SU-DHL-6 (cell line): ENCODE measurements at regions not wholly inside any gene's neighbourhood (a gene's known extent, or its start where the extent isn't known, plus 50 kb on each side); places are given as distances from the start of the nearest gene placed in this dataset.

ENCODE experiments used
- H2AFZ ChIP-seq: fragments of 200-600 bp; sonication (generic); 2 replicates; pipeline ENCODE4 v1.6.1; 2014; ENCODE audit warnings: low read depth, mild to moderate bottlenecking, moderate library complexity, mixed read lengths, antibody characterized with exemption, low read length; ENCODE audit not compliant: severe bottlenecking
- H3F3A ChIP-seq: fragments of 200-600 bp; shearing (Covaris generic); 2 replicates; pipeline ENCODE4 v1.6.0; 2016; ENCODE audit warnings: antibody characterized with exemption, mild to moderate bottlenecking; ENCODE audit not compliant: insufficient read depth
- H3K27ac ChIP-seq: fragments of 200-600 bp; sonication (generic); 2 replicates; pipeline ENCODE4 v1.5.1; 2016; ENCODE audit warnings: low read depth, mild to moderate bottlenecking, low read length, moderate library complexity, mixed read lengths
- H3K27me3 ChIP-seq: fragments of 200-600 bp; sonication (generic), shearing (Covaris generic); 2 replicates; pipeline ENCODE4 v1.6.0; 2014; ENCODE audit warnings: mild to moderate bottlenecking, low read length
- H3K36me3 ChIP-seq: fragments of 200-600 bp; sonication (generic); 2 replicates; pipeline ENCODE4 v1.6.1; 2014; ENCODE audit warnings: mild to moderate bottlenecking, low read length, mixed read lengths
- H3K4me2 ChIP-seq: fragments of 300-600, 200-600 bp; shearing (Covaris generic), sonication (generic); 2 replicates; pipeline ENCODE4 v1.6.0; 2014; ENCODE audit warnings: low read length, low read depth, mild to moderate bottlenecking; ENCODE audit not compliant: poor library complexity, severe bottlenecking
- H3K4me3 ChIP-seq: fragments of 200-600 bp; sonication (generic); 2 replicates; pipeline ENCODE4 v1.5.1; 2014; ENCODE audit warnings: antibody characterized with exemption, low read length, mild to moderate bottlenecking, mixed read lengths; ENCODE audit not compliant: insufficient read depth, poor library complexity, severe bottlenecking
- H3K79me2 ChIP-seq: fragments of 200-600 bp; sonication (generic); 2 replicates; pipeline ENCODE4 v1.6.1; 2014; ENCODE audit warnings: mild to moderate bottlenecking, low read length, moderate library complexity; ENCODE audit not compliant: insufficient read depth
- H3K9ac ChIP-seq: fragments of 200-600 bp; sonication (generic); 2 replicates; pipeline ENCODE4 v1.7.0; 2014; ENCODE audit warnings: mild to moderate bottlenecking, low read length
- H3K9me2 ChIP-seq: fragments of 200-600 bp; sonication (generic); replicated peaks from 2 replicates; pipeline ENCODE4 v1.6.1; 2014; ENCODE audit warnings: low read length; ENCODE audit not compliant: insufficient read depth
- H3K9me3 ChIP-seq: fragments of 200-600 bp; sonication (generic); 2 replicates; pipeline ENCODE4 v1.6.1; 2014; ENCODE audit warnings: low read length, mixed read lengths; ENCODE audit not compliant: insufficient read depth
- H4K20me1 ChIP-seq: fragments of 200-600 bp; sonication (generic); 2 replicates; pipeline ENCODE4 v1.6.1; 2014; ENCODE audit warnings: low read depth, mild to moderate bottlenecking, antibody characterized with exemption, low read length, moderate library complexity, mixed read lengths
- EZH2phosphoT487 ChIP-seq: fragments of 200-600 bp; sonication (generic), shearing (Covaris generic); conservative IDR thresholded peaks from 2 replicates; pipeline ENCODE4 v1.6.1; 2018; ENCODE audit warnings: mild to moderate bottlenecking, antibody characterized with exemption, low read length, moderate library complexity, mixed read lengths
- TF ChIP-seq, protein P1 (sequence below): fragments of 200-600 bp; sonication (generic); IDR thresholded peaks from one replicate; pipeline ENCODE4 v1.5.1; 2017; ENCODE audit warnings: antibody characterized with exemption, mild to moderate bottlenecking, low read length, moderate library complexity; ENCODE audit not compliant: insufficient read depth, poor library complexity, severe bottlenecking

- H3K9ac ChIP-seq = no peak overlapping the region
- H3K27ac ChIP-seq = no peak overlapping the region
- no peak overlapping the region for H3K4me2 ChIP-seq
Measured at GRCh38 chr7:106542550-106543220, 118.3 kb downstream of the CCDC71L start.

GRCh38 chr7:106538638-106539037 is 122.3 kb downstream of the CCDC71L start:
- Histone ChIP-seq H3K27me3 (no peaks in the 10 kb centered on the region), H3K4me3 (no peak overlapping the region), H4K20me1 (no peaks in the 10 kb centered on the region), H3K4me2 (no peak overlapping the region), H3K9me3 (no peaks in the 10 kb centered on the region), H3K36me3 (no peaks in the 10 kb centered on the region), H2AFZ (no peak overlapping the region), H3K9ac (no peak overlapping the region), H3F3A (no peaks in the 10 kb centered on the region), H3K27ac (no peak overlapping the region), H3K9me2 (no peaks in the 10 kb centered on the region), H3K79me2 (no peaks in the 10 kb centered on the region)
- TF ChIP-seq EZH2phosphoT487 = no peak
- TF ChIP-seq, protein P1, sequence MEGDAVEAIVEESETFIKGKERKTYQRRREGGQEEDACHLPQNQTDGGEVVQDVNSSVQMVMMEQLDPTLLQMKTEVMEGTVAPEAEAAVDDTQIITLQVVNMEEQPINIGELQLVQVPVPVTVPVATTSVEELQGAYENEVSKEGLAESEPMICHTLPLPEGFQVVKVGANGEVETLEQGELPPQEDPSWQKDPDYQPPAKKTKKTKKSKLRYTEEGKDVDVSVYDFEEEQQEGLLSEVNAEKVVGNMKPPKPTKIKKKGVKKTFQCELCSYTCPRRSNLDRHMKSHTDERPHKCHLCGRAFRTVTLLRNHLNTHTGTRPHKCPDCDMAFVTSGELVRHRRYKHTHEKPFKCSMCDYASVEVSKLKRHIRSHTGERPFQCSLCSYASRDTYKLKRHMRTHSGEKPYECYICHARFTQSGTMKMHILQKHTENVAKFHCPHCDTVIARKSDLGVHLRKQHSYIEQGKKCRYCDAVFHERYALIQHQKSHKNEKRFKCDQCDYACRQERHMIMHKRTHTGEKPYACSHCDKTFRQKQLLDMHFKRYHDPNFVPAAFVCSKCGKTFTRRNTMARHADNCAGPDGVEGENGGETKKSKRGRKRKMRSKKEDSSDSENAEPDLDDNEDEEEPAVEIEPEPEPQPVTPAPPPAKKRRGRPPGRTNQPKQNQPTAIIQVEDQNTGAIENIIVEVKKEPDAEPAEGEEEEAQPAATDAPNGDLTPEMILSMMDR = no peak

More at GRCh38 chr7:106542550-106543220, 118.3 kb downstream of the CCDC71L start:
- H3K4me3 ChIP-seq = no peak overlapping the region
- no peak overlapping the region for H2AFZ ChIP-seq
- H3K27me3 ChIP-seq = no peaks in the 10 kb centered on the region
- no peaks in the 10 kb centered on the region for H4K20me1 ChIP-seq
- no peaks in the 10 kb centered on the region for H3F3A ChIP-seq
- no peaks in the 10 kb centered on the region for H3K9me2 ChIP-seq
- no peaks in the 10 kb centered on the region for H3K79me2 ChIP-seq
- H3K36me3 ChIP-seq = no peaks in the 10 kb centered on the region
- H3K9me3 ChIP-seq = no peaks in the 10 kb centered on the region
- TF ChIP-seq, protein P1 = peak; percentile 65
- TF ChIP-seq EZH2phosphoT487 = no peak

DNA sequence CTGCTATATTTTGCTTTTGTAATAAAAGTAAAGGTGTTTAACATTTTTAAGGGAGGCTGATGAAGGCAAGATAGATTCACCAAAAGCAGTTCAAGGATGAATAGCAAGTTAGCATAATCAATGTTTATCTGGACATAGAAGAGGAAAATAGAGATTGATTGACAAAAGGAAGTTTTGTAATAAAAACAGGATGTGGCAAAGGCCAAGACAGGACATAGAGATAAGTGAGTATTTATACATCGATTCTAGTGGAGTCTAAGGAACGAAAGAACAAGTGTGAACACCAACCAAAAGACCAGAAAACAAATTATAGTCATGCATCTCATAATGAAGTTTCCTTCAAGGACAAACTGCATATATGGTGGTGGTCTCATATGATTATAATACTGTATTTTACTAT is 123.8 kb downstream of the CCDC71L start:
- Histone ChIP-seq H3K9me3 (no peaks in the 10 kb centered on the region), H4K20me1 (no peaks in the 10 kb centered on the region), H2AFZ (no peak overlapping the region), H3K9ac (no peak overlapping the region), H3K27me3 (no peaks in the 10 kb centered on the region), H3K27ac (no peak overlapping the region), H3K79me2 (no peaks in the 10 kb centered on the region), H3K4me2 (no peak overlapping the region), H3K9me2 (no peaks in the 10 kb centered on the region), H3K36me3 (no peaks in the 10 kb centered on the region), H3F3A (no peaks in the 10 kb centered on the region), H3K4me3 (no peak overlapping the region)
- TF ChIP-seq EZH2phosphoT487 = no peak
- TF ChIP-seq, protein P1 = no peak
